K562 (cell line): ENCODE measurements at regions not wholly inside any gene's neighbourhood (a gene's known extent, or its start where the extent isn't known, plus 50 kb on each side); places are given as distances from the start of the nearest gene placed in this dataset.

Experiments used
- BHLHE40 ChIP-seq: IDR thresholded peaks from 2 replicates; pipeline ENCODE4 v1.6.1; 2011; ENCODE audit warnings: low read length, improper control_type of control experiment
- DACH1 ChIP-seq: fragments of 450-650 bp; IDR thresholded peaks from 2 replicates; pipeline ENCODE4 v1.6.1; 2018; ENCODE audit not compliant: partially characterized antibody
- GTF3C2 ChIP-seq: IDR thresholded peaks from 3 replicates; pipeline ENCODE4 v1.6.1; 2011; ENCODE audit warnings: borderline replicate concordance, mild to moderate bottlenecking, moderate library complexity; ENCODE audit not compliant: insufficient read length; ENCODE audit errors: extremely low read depth
- HNRNPL ChIP-seq: fragments of 200-400 bp; formaldehyde crosslinking; IDR thresholded peaks from 2 replicates; pipeline ENCODE4 v1.6.1; 2017; ENCODE audit warnings: low read depth, mild to moderate bottlenecking, low read length
- ID3 ChIP-seq, 2 experiments: fragments of 250-450 bp in 1 of 2; fragments of 450-650 bp in 1 of 2; sonication (Bioruptor Pico) in 1 of 2; IDR thresholded peaks; 2 replicates each; pipeline versions ENCODE4 v1.6.1 to v1.8.0; 2016 to 2021; ENCODE audit warnings: mild to moderate bottlenecking in 2 of 2, moderate library complexity in 2 of 2, missing compliant biosample characterization in 1 of 2, missing genetic modification characterization in 1 of 2
- MLX ChIP-seq, 2 experiments: fragments of 450-650 bp in 1 of 2; sonication (generic) in 1 of 2; formaldehyde crosslinking; conservative IDR thresholded peaks; 2 replicates each; pipeline versions ENCODE4 v1.4.0 to v1.8.1; 2020 to 2022; ENCODE audit warnings: mild to moderate bottlenecking in 1 of 2, missing genetic modification reagents in 1 of 2
- MXI1 ChIP-seq: IDR thresholded peaks from 2 replicates; pipeline ENCODE4 v1.6.1; 2011; ENCODE audit warnings: low read depth, mild to moderate bottlenecking, improper control_type of control experiment, low read length
- NFIX ChIP-seq: fragments of 250-450 bp; sonication (Bioruptor Pico); IDR thresholded peaks from 2 replicates; pipeline ENCODE4 v1.4.0; 2020; ENCODE audit warnings: low read depth, mild to moderate bottlenecking, moderate library complexity
- NKRF ChIP-seq: fragments of 450-650 bp; IDR thresholded peaks from 2 replicates; pipeline ENCODE4 v1.6.1; 2016; ENCODE audit warnings: borderline replicate concordance
- PHB2 ChIP-seq: fragments of 450-650 bp; IDR thresholded peaks from 2 replicates; pipeline ENCODE4 v1.6.1; 2017; ENCODE audit warnings: low read depth
- PRPF4 ChIP-seq: fragments of 200-400 bp; formaldehyde crosslinking; IDR thresholded peaks from one replicate; pipeline ENCODE4 v1.6.1; 2017; ENCODE audit warnings: low read length, low read depth, mild to moderate bottlenecking; ENCODE audit not compliant: insufficient read depth, poor library complexity, severe bottlenecking
- SREBF1 ChIP-seq: fragments of 150-350 bp; IDR thresholded peaks from 2 replicates; pipeline ENCODE4 v1.6.1; 2014; ENCODE audit warnings: antibody characterized with exemption, low read depth, low read length, borderline replicate concordance
- SRSF7 ChIP-seq: fragments of 200-400 bp; formaldehyde crosslinking; optimal IDR thresholded peaks from 2 replicates; pipeline ENCODE3; 2017; ENCODE audit warnings: mild to moderate bottlenecking, low read depth, low read length
- TEAD1 ChIP-seq, 2 experiments: fragments of 450-650 bp in 1 of 2; sonication (generic) in 1 of 2; formaldehyde crosslinking; IDR thresholded peaks; 2 replicates each; pipeline versions ENCODE4 v1.4.0 to v1.8.0; 2020 to 2022; ENCODE audit warnings: mild to moderate bottlenecking in 2 of 2, missing genetic modification reagents in 1 of 2
- ZNF217 ChIP-seq: sonication (generic); formaldehyde crosslinking; IDR thresholded peaks from 2 replicates; pipeline ENCODE4 v1.8.0; 2022; ENCODE audit warnings: mild to moderate bottlenecking, missing genetic modification reagents
- ZNF518B ChIP-seq: fragments of 250-450 bp; sonication (Bioruptor Pico); IDR thresholded peaks from 2 replicates; pipeline ENCODE4 v1.5.0; 2021; ENCODE audit warnings: mild to moderate bottlenecking, moderate library complexity

- no peak for TF ChIP-seq NKRF
- no peak for TF ChIP-seq MXI1
- no peak for TF ChIP-seq HNRNPL
- no peak for TF ChIP-seq NFIX (CRISPR knock-in tag)
- 0 out of 4 replicates have a peak, but pooled peaks of 1 of the 2 experiments have one; percentile 59 for TF ChIP-seq MLX (CRISPR knock-in tag; conservative IDR thresholded peaks at IDR 0.05)
- TF ChIP-seq GTF3C2 = no peak
- no peak for TF ChIP-seq BHLHE40
- TF ChIP-seq PHB2 = no peak
- no peak for TF ChIP-seq PRPF4
- peak in 1 of 2 experiments; percentile 62; a peak in 2 of 4 replicates for TF ChIP-seq TEAD1 (CRISPR knock-in tag; IDR thresholded peaks at IDR 0.05)
- TF ChIP-seq SRSF7 = no peak
- TF ChIP-seq ID3 (CRISPR knock-in tag; IDR thresholded peaks at IDR 0.05) = no peak; the same call in 1 of the 2 replicates
- TF ChIP-seq ID3 (tag; IDR thresholded peaks at IDR 0.05) = peak; percentile 81
- no peak for TF ChIP-seq SREBF1
- peak; percentile 88 for TF ChIP-seq DACH1
- no peak for TF ChIP-seq ZNF217 (CRISPR knock-in tag)
- no peak for TF ChIP-seq ZNF518B (CRISPR knock-in tag)
These were observed 60.0 kb upstream of the EPS8L3 start (continued) for GRCh38 chr1:109823543-109824348.
